GM12874 (cell line): ENCODE measurements at regions not wholly inside any gene's neighbourhood (a gene's known extent, or its start where the extent isn't known, plus 50 kb on each side); places are given as distances from the start of the nearest gene placed in this dataset.

Experiments
- CTCF ChIP-seq: IDR thresholded peaks from 2 replicates; pipeline ENCODE4 v1.5.1; 2011; ENCODE audit warnings: low read depth, mild to moderate bottlenecking, control low read depth, low read length, moderate library complexity; ENCODE audit not compliant: insufficient read depth

- no peak for TF ChIP-seq CTCF
These were observed 382.9 kb downstream of the OLFM4 start for GRCh38 chr13:53411463-53411862.

- TF ChIP-seq CTCF, result no peak
These were observed 386.5 kb downstream of the OLFM4 start for GRCh38 chr13:53415135-53415534.

GRCh38 chr13:53417601-53418000 lies 389.0 kb downstream of the OLFM4 start:
- no peak for TF ChIP-seq CTCF

- no peak for TF ChIP-seq CTCF
These were observed 393.8 kb downstream of the OLFM4 start for GRCh38 chr13:53422415-53422814.

GRCh38 chr13:53436396-53436795 lies 407.8 kb downstream of the OLFM4 start:
- TF ChIP-seq CTCF, result no peak

- TF ChIP-seq CTCF, result no peak
These were observed 411.0 kb downstream of the OLFM4 start for GRCh38 chr13:53439439-53440225.

- no peak for TF ChIP-seq CTCF
These were observed 414.4 kb downstream of the OLFM4 start for GRCh38 chr13:53442979-53443378.
